ENCODE measurements at regions not wholly inside any gene's neighbourhood (a gene's known extent, or its start where the extent isn't known, plus 50 kb on each side); places are given as distances from the start of the nearest gene placed in this dataset.
A peak's percentile ranks its signal among the peaks of the same experiment; 100 is the strongest.

- no peak overlapping the region for H3K4me2 ChIP-seq (ENCODE audit: unreplicated experiment)
- H3K79me2 ChIP-seq (ENCODE audit: insufficient read depth) = no peaks in the 10 kb centered on the region
- in situ Hi-C loops (cut with MboI) = no loop called here
- H3K27me3 ChIP-seq (replicated peaks; ENCODE audit: insufficient read depth) = no peaks in the 10 kb centered on the region
- no peaks in the 10 kb centered on the region for H3F3A ChIP-seq (ENCODE audit: insufficient read depth)
- no peak overlapping the region for H3K27ac ChIP-seq
- H3K4me1 ChIP-seq (ENCODE audit: insufficient read depth) = 0 out of 2 replicates have a peak, but pooled peaks cover 3% of the 10 kb centered on the region
- TF ChIP-seq EZH2 (IDR thresholded peaks at IDR 0.05; ENCODE audit: insufficient read depth, poor library complexity, severe bottlenecking) (no peak), EZH2phosphoT487 (IDR thresholded peaks at IDR 0.05; ENCODE audit: insufficient read depth, low read depth) (no peak)
- H2AFZ ChIP-seq = no peak overlapping the region
- no peaks in the 10 kb centered on the region for H3K36me3 ChIP-seq (ENCODE audit: low read depth)
- no peaks in the 10 kb centered on the region for H3K9me3 ChIP-seq (ENCODE audit: low read depth)
- no peaks in the 10 kb centered on the region for H4K20me1 ChIP-seq (ENCODE audit: insufficient read depth)
- no peak for DNase-seq
- WGBS, 2 experiments (ENCODE audit: low coverage in 1 of 2, low lambda C conversion rate in 2 of 2, missing lambda C conversion rate in 2 of 2) = 91 to 93% methylated on average over 6 of the region's 6 CpGs
- no peak overlapping the region for H3K4me3 ChIP-seq
- H3K9me2 ChIP-seq (ENCODE audit: insufficient read depth) = no peaks in the 10 kb centered on the region; the same call in none of the 2 replicates
- H3K9ac ChIP-seq = no peak overlapping the region
These were observed 455.8 kb downstream of the TFEC start for GRCh38 chr7:115574681-115575291.

GRCh38 chr7:115572111-115572510 lies 458.5 kb downstream of the TFEC start:
- no peak overlapping the region for H3K4me3 ChIP-seq
- H3K27me3 ChIP-seq (replicated peaks; ENCODE audit: insufficient read depth) = no peaks in the 10 kb centered on the region
- 0 out of 2 replicates have a peak, but pooled peaks cover 5% of the 10 kb centered on the region for H3K4me1 ChIP-seq (ENCODE audit: insufficient read depth)
- no peak overlapping the region for H3K9ac ChIP-seq
- H2AFZ ChIP-seq = no peak overlapping the region
- no peaks in the 10 kb centered on the region for H3K9me3 ChIP-seq (ENCODE audit: low read depth)
- no peak for TF ChIP-seq EZH2phosphoT487 (IDR thresholded peaks at IDR 0.05; ENCODE audit: insufficient read depth, low read depth)
- no peak for TF ChIP-seq EZH2 (IDR thresholded peaks at IDR 0.05; ENCODE audit: insufficient read depth, poor library complexity, severe bottlenecking)
- H3K9me2 ChIP-seq (ENCODE audit: insufficient read depth) = no peaks in the 10 kb centered on the region; the same call in none of the 2 replicates
- H3K36me3 ChIP-seq (ENCODE audit: low read depth) = no peaks in the 10 kb centered on the region
- in situ Hi-C loops (cut with MboI) = no loop called here
- H3F3A ChIP-seq (ENCODE audit: insufficient read depth) = no peaks in the 10 kb centered on the region
- no peak overlapping the region for H3K27ac ChIP-seq
- H4K20me1 ChIP-seq (ENCODE audit: insufficient read depth) = no peaks in the 10 kb centered on the region
- 57 to 67% methylated on average over 1 of the region's 1 CpG for WGBS, 2 experiments (ENCODE audit: low coverage in 1 of 2, low lambda C conversion rate in 2 of 2, missing lambda C conversion rate in 2 of 2)
- no peak for DNase-seq
- no peaks in the 10 kb centered on the region for H3K79me2 ChIP-seq (ENCODE audit: insufficient read depth)
- no peak overlapping the region for H3K4me2 ChIP-seq (ENCODE audit: unreplicated experiment)

- no peaks in the 10 kb centered on the region for H3K79me2 ChIP-seq (ENCODE audit: insufficient read depth)
- DNase-seq = peak; percentile 88
- H3F3A ChIP-seq (ENCODE audit: insufficient read depth) = peaks cover 37% of the 10 kb centered on the region
- no peaks in the 10 kb centered on the region for H3K9me3 ChIP-seq (ENCODE audit: low read depth)
- H2AFZ ChIP-seq = peak overlapping the region; percentile 28; the same call in 1 of the 2 replicates
- H3K36me3 ChIP-seq (ENCODE audit: low read depth) = no peaks in the 10 kb centered on the region
- 58 to 59% methylated on average over 9 of the region's 9 CpGs for WGBS, 2 experiments (ENCODE audit: low coverage in 1 of 2, low lambda C conversion rate in 2 of 2, missing lambda C conversion rate in 2 of 2)
- no peak for TF ChIP-seq EZH2phosphoT487 (IDR thresholded peaks at IDR 0.05; ENCODE audit: insufficient read depth, low read depth)
- no peak for TF ChIP-seq EZH2 (IDR thresholded peaks at IDR 0.05; ENCODE audit: insufficient read depth, poor library complexity, severe bottlenecking)
- H3K27me3 ChIP-seq (replicated peaks; ENCODE audit: insufficient read depth) = no peaks in the 10 kb centered on the region
- no peaks in the 10 kb centered on the region for H3K9me2 ChIP-seq (ENCODE audit: insufficient read depth)
- peak overlapping the region; percentile 32 for H3K4me2 ChIP-seq (ENCODE audit: unreplicated experiment)
- peaks cover 42% of the 10 kb centered on the region for H3K4me1 ChIP-seq (ENCODE audit: insufficient read depth)
- H3K4me3 ChIP-seq = no peak overlapping the region
- no peak overlapping the region for H3K9ac ChIP-seq
- no peaks in the 10 kb centered on the region for H4K20me1 ChIP-seq (ENCODE audit: insufficient read depth)
- in situ Hi-C loops (cut with MboI) = no loop called here
- peak overlapping the region; percentile 55 for H3K27ac ChIP-seq
These were observed 469.0 kb downstream of the TFEC start for GRCh38 chr7:115561335-115562110.

GRCh38 chr7:115559877-115560276 lies 470.7 kb downstream of the TFEC start:
- H2AFZ ChIP-seq = no peak overlapping the region
- no peaks in the 10 kb centered on the region for H3K79me2 ChIP-seq (ENCODE audit: insufficient read depth)
- no peak for DNase-seq

More at GRCh38 chr7:115559877-115560276, 470.7 kb downstream of the TFEC start:
- TF ChIP-seq EZH2phosphoT487 (IDR thresholded peaks at IDR 0.05; ENCODE audit: insufficient read depth, low read depth) (no peak), EZH2 (IDR thresholded peaks at IDR 0.05; ENCODE audit: insufficient read depth, poor library complexity, severe bottlenecking) (no peak)
- H3K9ac ChIP-seq = no peak overlapping the region
- peaks cover 42% of the 10 kb centered on the region for H3K4me1 ChIP-seq (ENCODE audit: insufficient read depth)
- in situ Hi-C loops (cut with MboI) = no loop called here
- H3K9me2 ChIP-seq (ENCODE audit: insufficient read depth) = no peaks in the 10 kb centered on the region
- no peak overlapping the region for H3K4me3 ChIP-seq
- H3F3A ChIP-seq (ENCODE audit: insufficient read depth) = peaks cover 37% of the 10 kb centered on the region
- H3K27me3 ChIP-seq (replicated peaks; ENCODE audit: insufficient read depth) = no peaks in the 10 kb centered on the region
- H3K4me2 ChIP-seq (ENCODE audit: unreplicated experiment) = no peak overlapping the region
- no peaks in the 10 kb centered on the region for H4K20me1 ChIP-seq (ENCODE audit: insufficient read depth)
- H3K9me3 ChIP-seq (ENCODE audit: low read depth) = no peaks in the 10 kb centered on the region
- no peak overlapping the region for H3K27ac ChIP-seq
- WGBS, 2 experiments (ENCODE audit: low coverage in 1 of 2, low lambda C conversion rate in 2 of 2, missing lambda C conversion rate in 2 of 2) = 26 to 29% methylated on average over 1 of the region's 1 CpG
- no peaks in the 10 kb centered on the region for H3K36me3 ChIP-seq (ENCODE audit: low read depth)

Measured in GM23248 (cell line).